Fibroblast of lung (primary cell): ENCODE measurements at regions not wholly inside any gene's neighbourhood (a gene's known extent, or its start where the extent isn't known, plus 50 kb on each side); places are given as distances from the start of the nearest gene placed in this dataset.

Experiments
- DNase-seq, 2 donors: peaks; one replicate each; pipeline versions ENCODE4 v3.0.0 to v3.0.0-alpha.2; 2010; ENCODE audit warnings: low read depth in 2 of 2
- H2AFZ ChIP-seq: 2 replicates; pipeline ENCODE4 v1.5.1; 2012; ENCODE audit warnings: low read length, control low read depth, inconsistent platforms
- H3K27ac ChIP-seq: 2 replicates; pipeline ENCODE4 v1.5.1; 2011; ENCODE audit warnings: low read length, control low read depth; ENCODE audit not compliant: insufficient read depth
- H3K27me3 ChIP-seq: 2 replicates; pipeline ENCODE4 v1.5.1; 2011; ENCODE audit warnings: mild to moderate bottlenecking, low read length; ENCODE audit not compliant: control insufficient read depth, insufficient read depth
- H3K36me3 ChIP-seq: 2 replicates; pipeline ENCODE4 v1.5.1; 2011; ENCODE audit warnings: low read length; ENCODE audit not compliant: control insufficient read depth, insufficient read depth
- H3K4me1 ChIP-seq: 2 replicates; pipeline ENCODE4 v1.5.1; 2011; ENCODE audit warnings: low read length; ENCODE audit not compliant: control insufficient read depth, insufficient read depth; ENCODE audit errors: extremely low read depth
- H3K4me2 ChIP-seq: 2 replicates; pipeline ENCODE4 v1.5.1; 2011; ENCODE audit warnings: low read length, control low read depth; ENCODE audit not compliant: insufficient read depth; ENCODE audit errors: extremely low read depth
- H3K4me3 ChIP-seq, 4 experiments: fragments of 200-600 bp in 1 of 4; sonication (generic) in 1 of 4; replicated peaks in 1 of 4; 2 replicates each; pipeline ENCODE4 v1.5.1; 2011 to 2016; ENCODE audit warnings: low read length in 4 of 4, low read depth in 3 of 4, mild to moderate bottlenecking in 3 of 4, control low read depth in 2 of 4, inconsistent platforms in 1 of 4, mixed read lengths in 1 of 4; ENCODE audit not compliant: insufficient read depth in 1 of 4; ENCODE audit errors: control extremely low read depth in 1 of 4
- H3K79me2 ChIP-seq: 2 replicates; pipeline ENCODE4 v1.5.1; 2012; ENCODE audit warnings: mild to moderate bottlenecking, low read length, inconsistent platforms; ENCODE audit not compliant: control insufficient read depth, insufficient read depth
- H3K9ac ChIP-seq: 2 replicates; pipeline ENCODE4 v1.5.1; 2011; ENCODE audit warnings: mild to moderate bottlenecking, low read length, control low read depth; ENCODE audit not compliant: insufficient read depth
- H3K9me3 ChIP-seq: 2 replicates; pipeline ENCODE4 v1.5.1; 2012; ENCODE audit warnings: low read depth, low read length; ENCODE audit not compliant: control insufficient read depth, insufficient read depth
- H4K20me1 ChIP-seq: 2 replicates; pipeline ENCODE4 v1.5.1; 2011; ENCODE audit warnings: low read length; ENCODE audit not compliant: control insufficient read depth, insufficient read depth; ENCODE audit errors: extremely low read depth
- EZH2 ChIP-seq: IDR thresholded peaks from 2 replicates; pipeline ENCODE4 v1.5.1; 2012; ENCODE audit warnings: low read length, control low read depth, mild to moderate bottlenecking; ENCODE audit errors: missing control alignments
- TF ChIP-seq, protein P1 (sequence below), 2 donors: IDR thresholded peaks in 1 of 2; conservative IDR thresholded peaks in 1 of 2; 1 replicate in 1 of 2; 2 replicates in 1 of 2; pipeline ENCODE4 v1.5.1; 2011 to 2012; ENCODE audit warnings: low read length in 2 of 2, control low read depth in 1 of 2, inconsistent platforms in 1 of 2, low read depth in 1 of 2, mild to moderate bottlenecking in 1 of 2

DNA sequence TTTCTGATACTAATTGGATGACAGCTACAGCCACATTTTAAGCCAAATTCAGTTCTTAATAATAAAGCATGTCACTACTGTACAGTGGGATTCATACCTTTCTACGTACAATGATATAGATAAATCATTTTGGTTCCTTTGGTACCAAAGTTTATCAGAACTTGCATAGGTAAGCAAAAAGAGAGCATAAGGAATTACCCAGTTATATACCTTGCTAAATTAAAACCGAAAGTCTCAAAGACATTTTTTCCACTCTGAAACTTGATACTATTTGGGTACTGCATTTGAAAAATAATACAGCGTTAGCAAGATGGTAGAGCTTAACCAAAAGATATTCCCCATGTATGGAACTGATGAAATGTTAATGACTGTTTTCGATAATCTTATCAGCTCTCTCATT lies 400.9 kb upstream of the ADGRL3 start:
- no peak overlapping the region for H3K9ac ChIP-seq
- no peaks in the 10 kb centered on the region for H3K79me2 ChIP-seq
- H3K4me2 ChIP-seq, result no peak overlapping the region
- no peak for DNase-seq
- TF ChIP-seq, protein P1, sequence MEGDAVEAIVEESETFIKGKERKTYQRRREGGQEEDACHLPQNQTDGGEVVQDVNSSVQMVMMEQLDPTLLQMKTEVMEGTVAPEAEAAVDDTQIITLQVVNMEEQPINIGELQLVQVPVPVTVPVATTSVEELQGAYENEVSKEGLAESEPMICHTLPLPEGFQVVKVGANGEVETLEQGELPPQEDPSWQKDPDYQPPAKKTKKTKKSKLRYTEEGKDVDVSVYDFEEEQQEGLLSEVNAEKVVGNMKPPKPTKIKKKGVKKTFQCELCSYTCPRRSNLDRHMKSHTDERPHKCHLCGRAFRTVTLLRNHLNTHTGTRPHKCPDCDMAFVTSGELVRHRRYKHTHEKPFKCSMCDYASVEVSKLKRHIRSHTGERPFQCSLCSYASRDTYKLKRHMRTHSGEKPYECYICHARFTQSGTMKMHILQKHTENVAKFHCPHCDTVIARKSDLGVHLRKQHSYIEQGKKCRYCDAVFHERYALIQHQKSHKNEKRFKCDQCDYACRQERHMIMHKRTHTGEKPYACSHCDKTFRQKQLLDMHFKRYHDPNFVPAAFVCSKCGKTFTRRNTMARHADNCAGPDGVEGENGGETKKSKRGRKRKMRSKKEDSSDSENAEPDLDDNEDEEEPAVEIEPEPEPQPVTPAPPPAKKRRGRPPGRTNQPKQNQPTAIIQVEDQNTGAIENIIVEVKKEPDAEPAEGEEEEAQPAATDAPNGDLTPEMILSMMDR (conservative IDR thresholded peaks at IDR 0.05 in 1 of 2, IDR thresholded peaks at IDR 0.05 in 1 of 2; ENCODE audit: low read depth in 1 of 2, low read length in 2 of 2), result no peak
- no peak for TF ChIP-seq EZH2
- H3K27ac ChIP-seq, result no peak overlapping the region
- H3K9me3 ChIP-seq, result no peaks in the 10 kb centered on the region
- H3K27me3 ChIP-seq, result no peaks in the 10 kb centered on the region
- H3K4me3 ChIP-seq, result no peak overlapping the region
- H3K4me1 ChIP-seq, result no peaks in the 10 kb centered on the region
- H3K36me3 ChIP-seq, result no peaks in the 10 kb centered on the region
- H4K20me1 ChIP-seq, result no peaks in the 10 kb centered on the region
- no peak overlapping the region for H2AFZ ChIP-seq

DNA sequence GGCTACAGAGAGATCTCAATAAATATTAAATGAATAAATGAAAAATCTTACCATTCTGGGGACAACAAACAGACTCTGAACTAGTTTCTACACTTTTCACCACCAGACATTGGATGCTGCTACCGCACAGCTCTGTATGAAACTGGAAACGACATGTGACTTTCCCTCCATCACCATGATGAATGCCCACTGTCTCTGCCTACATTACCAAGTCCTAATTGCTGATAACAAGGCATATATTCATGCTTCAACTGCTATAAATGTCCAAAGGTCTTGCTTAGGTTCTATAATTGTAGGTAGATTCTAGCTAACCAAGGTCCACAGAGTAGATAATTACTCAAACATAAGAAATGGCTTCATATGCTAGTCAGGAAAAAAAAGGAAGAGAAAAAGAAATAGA lies 399.4 kb upstream of the ADGRL3 start:
- DNase-seq, result no peak
- no peaks in the 10 kb centered on the region for H3K4me1 ChIP-seq
- TF ChIP-seq EZH2, result no peak

DNA sequence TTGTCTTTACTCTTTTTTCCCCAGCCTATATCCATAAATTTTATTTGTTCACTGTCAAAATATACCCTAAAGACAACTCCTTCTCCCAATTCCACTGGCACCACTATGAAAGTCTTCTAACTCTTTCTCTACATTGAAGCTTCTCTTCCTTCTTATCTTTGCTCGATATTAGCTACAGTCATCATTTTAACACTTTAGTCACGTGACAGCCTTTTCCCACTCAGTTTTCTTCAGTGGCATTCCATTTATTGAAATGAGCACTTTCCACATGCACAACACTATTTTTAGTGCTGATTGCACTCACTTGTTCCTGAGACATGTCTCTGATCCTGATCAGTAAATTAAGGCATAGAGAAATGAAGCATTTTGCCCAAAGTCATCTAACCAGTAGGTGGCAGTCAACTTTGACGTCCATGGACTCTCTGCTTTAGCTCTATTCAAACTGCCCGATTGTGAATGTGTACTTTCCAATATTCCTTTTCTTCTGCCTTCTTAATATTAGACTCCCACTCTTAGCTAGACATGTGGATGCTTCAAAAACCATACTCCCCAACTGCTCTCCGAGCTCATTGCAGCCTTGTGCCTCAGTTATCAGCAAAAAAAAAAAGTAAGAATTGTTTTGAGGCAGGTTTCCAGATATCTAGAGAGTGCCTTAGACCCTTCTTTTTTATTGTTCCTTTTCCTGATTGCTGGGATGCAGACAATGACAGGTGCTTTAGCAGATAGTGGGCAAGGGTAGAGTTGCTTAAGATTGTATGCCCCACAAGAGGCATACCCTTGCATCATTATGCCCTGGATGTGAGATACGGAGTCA lies 394.4 kb upstream of the ADGRL3 start:
- TF ChIP-seq, protein P1 (conservative IDR thresholded peaks at IDR 0.05 in 1 of 2, IDR thresholded peaks at IDR 0.05 in 1 of 2; ENCODE audit: low read depth in 1 of 2, low read length in 2 of 2), result peak; percentile 47 to 82
- TF ChIP-seq EZH2, result no peak
- no peak overlapping the region for H3K9ac ChIP-seq
- no peaks in the 10 kb centered on the region for H4K20me1 ChIP-seq
- no peaks in the 10 kb centered on the region for H3K4me1 ChIP-seq
- H3K4me2 ChIP-seq, result no peak overlapping the region
- H3K4me3 ChIP-seq, result no peak overlapping the region
- H3K79me2 ChIP-seq, result no peaks in the 10 kb centered on the region
- no peaks in the 10 kb centered on the region for H3K36me3 ChIP-seq
- DNase-seq, result peak; percentile 27 to 61
- no peaks in the 10 kb centered on the region for H3K27me3 ChIP-seq
- H3K9me3 ChIP-seq, result no peaks in the 10 kb centered on the region
- H3K27ac ChIP-seq, result no peak overlapping the region
- no peak overlapping the region for H2AFZ ChIP-seq

More for the DNA sequence above, 399.4 kb upstream of the ADGRL3 start:
- Histone ChIP-seq H4K20me1 (no peaks in the 10 kb centered on the region), H3K4me3 (no peak overlapping the region), H2AFZ (no peak overlapping the region), H3K4me2 (no peak overlapping the region), H3K27ac (no peak overlapping the region), H3K79me2 (no peaks in the 10 kb centered on the region), H3K9me3 (no peaks in the 10 kb centered on the region), H3K36me3 (no peaks in the 10 kb centered on the region), H3K27me3 (no peaks in the 10 kb centered on the region), H3K9ac (no peak overlapping the region)
